Neural cell (in vitro differentiated cells): ENCODE measurements at regions not wholly inside any gene's neighbourhood (a gene's known extent, or its start where the extent isn't known, plus 50 kb on each side); places are given as distances from the start of the nearest gene placed in this dataset.

ENCODE experiments used
- H2AFZ ChIP-seq: fragments of 200-600, 300-800 bp; sonication (generic), shearing (Covaris generic); 2 replicates; pipeline ENCODE4 v1.6.0; 2014; ENCODE audit warnings: low read depth, mild to moderate bottlenecking, antibody characterized with exemption, low read length, moderate library complexity
- H3F3A ChIP-seq: fragments of 200-600 bp; shearing (Covaris generic); 2 replicates; pipeline ENCODE4 v1.6.1; 2016; ENCODE audit warnings: mild to moderate bottlenecking, moderate library complexity, mixed read lengths, antibody characterized with exemption, low read length; ENCODE audit not compliant: insufficient read depth, poor library complexity, severe bottlenecking
- H3K27ac ChIP-seq: fragments of 200-600, 300-800 bp; sonication (generic), shearing (Covaris generic); 2 replicates; pipeline ENCODE4 v1.5.1; 2014; ENCODE audit warnings: mild to moderate bottlenecking, low read length, moderate library complexity
- H3K27me3 ChIP-seq: fragments of 300-800, 200-600 bp; sonication (generic), shearing (Covaris generic); 2 replicates; pipeline ENCODE4 v1.6.0; 2014; ENCODE audit warnings: mild to moderate bottlenecking, low read depth, low read length, moderate library complexity; ENCODE audit not compliant: insufficient read depth
- H3K36me3 ChIP-seq: fragments of 300-800, 200-600 bp; sonication (generic), shearing (Covaris generic); 2 replicates; pipeline ENCODE4 v1.5.1; 2014; ENCODE audit warnings: mild to moderate bottlenecking, antibody characterized with exemption, low read length, moderate library complexity; ENCODE audit not compliant: insufficient read depth
- H3K4me2 ChIP-seq: fragments of 300-800, 200-600 bp; sonication (generic), shearing (Covaris generic); 2 replicates; pipeline ENCODE4 v1.6.0; 2014; ENCODE audit warnings: mild to moderate bottlenecking, low read length
- H3K4me3 ChIP-seq: fragments of 300-800, 200-600 bp; sonication (generic), shearing (Covaris generic); 2 replicates; pipeline ENCODE4 v1.5.1; 2014; ENCODE audit warnings: mild to moderate bottlenecking, low read length, moderate library complexity
- H3K79me2 ChIP-seq: fragments of 200-600 bp; shearing (Covaris generic); replicated peaks from 2 replicates; pipeline ENCODE4 v1.6.0; 2014; ENCODE audit warnings: mild to moderate bottlenecking, low read length, moderate library complexity; ENCODE audit not compliant: insufficient read depth
- H3K9ac ChIP-seq: fragments of 300-800, 200-600 bp; sonication (generic), shearing (Covaris generic); 2 replicates; pipeline ENCODE4 v1.6.1; 2016; ENCODE audit warnings: mild to moderate bottlenecking, low read length, mixed read lengths
- H3K9me2 ChIP-seq: fragments of 200-600 bp; shearing (Covaris generic); 2 replicates; pipeline ENCODE4 v1.6.1; 2016; ENCODE audit warnings: mild to moderate bottlenecking, low read length, mixed read lengths; ENCODE audit not compliant: insufficient read depth
- H3K9me3 ChIP-seq: fragments of 200-600, 300-800 bp; sonication (generic), shearing (Covaris generic); 2 replicates; pipeline ENCODE4 v1.6.1; 2016; ENCODE audit warnings: mild to moderate bottlenecking, mixed run types, low read length, moderate library complexity, mixed read lengths
- H4K20me1 ChIP-seq: fragments of 200-600 bp; shearing (Covaris generic); 2 replicates; pipeline ENCODE4 v1.6.1; 2016; ENCODE audit warnings: mild to moderate bottlenecking, mixed run types; ENCODE audit not compliant: insufficient read depth
- EP300 ChIP-seq: fragments of 450-650 bp; conservative IDR thresholded peaks from 2 replicates; pipeline ENCODE4 v1.6.1; 2014; ENCODE audit warnings: antibody characterized with exemption, mild to moderate bottlenecking, moderate library complexity; ENCODE audit not compliant: poor library complexity, severe bottlenecking
- EZH2 ChIP-seq: fragments of 200-600, 300-800 bp; shearing (Covaris generic), sonication (generic); IDR thresholded peaks from 2 replicates; pipeline ENCODE4 v1.6.1; 2014; ENCODE audit warnings: antibody characterized with exemption, low read length, borderline replicate concordance, mild to moderate bottlenecking; ENCODE audit not compliant: insufficient read depth, poor library complexity, severe bottlenecking
- MXI1 ChIP-seq: fragments of 450-650 bp; conservative IDR thresholded peaks from 2 replicates; pipeline ENCODE4 v1.6.1; 2014; ENCODE audit warnings: antibody characterized with exemption, mild to moderate bottlenecking; ENCODE audit not compliant: poor library complexity, severe bottlenecking
- POLR2AphosphoS5 ChIP-seq: IDR thresholded peaks from 2 replicates; pipeline ENCODE4 v1.6.1; 2012
- RAD21 ChIP-seq: fragments of 450-650 bp; conservative IDR thresholded peaks from 2 replicates; pipeline ENCODE4 v1.6.1; 2014; ENCODE audit warnings: antibody characterized with exemption, mild to moderate bottlenecking, moderate library complexity
- SMC3 ChIP-seq: fragments of 450-650 bp; conservative IDR thresholded peaks from 2 replicates; pipeline ENCODE4 v1.6.1; 2014; ENCODE audit warnings: antibody characterized with exemption, mild to moderate bottlenecking, moderate library complexity; ENCODE audit not compliant: poor library complexity
- TAF1 ChIP-seq: IDR thresholded peaks from 2 replicates; pipeline ENCODE4 v1.6.1; 2012; ENCODE audit warnings: low read depth
- TF ChIP-seq, protein P1 (sequence below): fragments of 450-650 bp; IDR thresholded peaks from 2 replicates; pipeline ENCODE4 v1.5.1; 2014; ENCODE audit warnings: antibody characterized with exemption, mild to moderate bottlenecking, moderate library complexity; ENCODE audit not compliant: poor library complexity, severe bottlenecking
- TF ChIP-seq, protein P2 (sequence below): IDR thresholded peaks from 2 replicates; pipeline ENCODE4 v1.6.1; 2012; ENCODE audit warnings: borderline replicate concordance

DNA sequence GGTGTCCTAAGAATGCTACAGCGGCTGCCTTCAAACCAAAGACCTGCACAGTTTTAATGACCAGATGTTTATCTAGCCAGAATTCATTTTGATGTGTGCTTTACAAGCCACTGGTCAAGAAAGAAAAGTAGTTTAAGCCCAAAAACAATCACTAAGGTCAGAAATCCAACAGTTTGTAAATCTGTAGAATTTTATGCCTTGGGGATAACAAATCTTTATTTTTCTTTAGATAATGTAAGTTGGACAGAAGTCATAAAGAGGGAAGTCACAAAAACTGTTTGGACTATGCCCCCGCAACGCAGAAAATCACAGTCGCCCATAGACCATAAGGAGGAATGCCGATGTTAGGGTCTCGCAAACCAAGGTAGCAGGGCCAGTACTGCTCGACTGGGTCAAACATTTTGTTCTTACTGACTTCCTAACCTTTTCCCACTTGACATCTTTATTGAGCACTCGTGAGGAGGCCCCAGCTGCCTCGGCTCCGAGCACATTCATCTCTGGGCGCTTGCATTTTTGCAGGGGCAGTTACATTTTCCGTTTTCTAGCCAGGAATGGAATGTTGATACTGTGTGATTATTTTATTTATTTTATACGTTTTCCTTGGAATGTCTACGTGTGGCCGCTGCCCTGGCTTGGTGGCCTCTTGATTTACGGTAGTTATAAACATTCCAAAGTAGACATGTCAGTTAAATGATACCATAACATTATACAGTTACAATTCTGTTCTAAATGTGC is 56.7 kb upstream of the APCDD1L start:
- TF ChIP-seq EZH2: no peak
- no peak for TF ChIP-seq RAD21
- no peak for TF ChIP-seq MXI1
- no peak for TF ChIP-seq SMC3
- no peak for TF ChIP-seq POLR2AphosphoS5
- TF ChIP-seq EP300: no peak
- TF ChIP-seq TAF1: no peak
- TF ChIP-seq, protein P1, sequence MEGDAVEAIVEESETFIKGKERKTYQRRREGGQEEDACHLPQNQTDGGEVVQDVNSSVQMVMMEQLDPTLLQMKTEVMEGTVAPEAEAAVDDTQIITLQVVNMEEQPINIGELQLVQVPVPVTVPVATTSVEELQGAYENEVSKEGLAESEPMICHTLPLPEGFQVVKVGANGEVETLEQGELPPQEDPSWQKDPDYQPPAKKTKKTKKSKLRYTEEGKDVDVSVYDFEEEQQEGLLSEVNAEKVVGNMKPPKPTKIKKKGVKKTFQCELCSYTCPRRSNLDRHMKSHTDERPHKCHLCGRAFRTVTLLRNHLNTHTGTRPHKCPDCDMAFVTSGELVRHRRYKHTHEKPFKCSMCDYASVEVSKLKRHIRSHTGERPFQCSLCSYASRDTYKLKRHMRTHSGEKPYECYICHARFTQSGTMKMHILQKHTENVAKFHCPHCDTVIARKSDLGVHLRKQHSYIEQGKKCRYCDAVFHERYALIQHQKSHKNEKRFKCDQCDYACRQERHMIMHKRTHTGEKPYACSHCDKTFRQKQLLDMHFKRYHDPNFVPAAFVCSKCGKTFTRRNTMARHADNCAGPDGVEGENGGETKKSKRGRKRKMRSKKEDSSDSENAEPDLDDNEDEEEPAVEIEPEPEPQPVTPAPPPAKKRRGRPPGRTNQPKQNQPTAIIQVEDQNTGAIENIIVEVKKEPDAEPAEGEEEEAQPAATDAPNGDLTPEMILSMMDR: no peak
- TF ChIP-seq, protein P2, sequence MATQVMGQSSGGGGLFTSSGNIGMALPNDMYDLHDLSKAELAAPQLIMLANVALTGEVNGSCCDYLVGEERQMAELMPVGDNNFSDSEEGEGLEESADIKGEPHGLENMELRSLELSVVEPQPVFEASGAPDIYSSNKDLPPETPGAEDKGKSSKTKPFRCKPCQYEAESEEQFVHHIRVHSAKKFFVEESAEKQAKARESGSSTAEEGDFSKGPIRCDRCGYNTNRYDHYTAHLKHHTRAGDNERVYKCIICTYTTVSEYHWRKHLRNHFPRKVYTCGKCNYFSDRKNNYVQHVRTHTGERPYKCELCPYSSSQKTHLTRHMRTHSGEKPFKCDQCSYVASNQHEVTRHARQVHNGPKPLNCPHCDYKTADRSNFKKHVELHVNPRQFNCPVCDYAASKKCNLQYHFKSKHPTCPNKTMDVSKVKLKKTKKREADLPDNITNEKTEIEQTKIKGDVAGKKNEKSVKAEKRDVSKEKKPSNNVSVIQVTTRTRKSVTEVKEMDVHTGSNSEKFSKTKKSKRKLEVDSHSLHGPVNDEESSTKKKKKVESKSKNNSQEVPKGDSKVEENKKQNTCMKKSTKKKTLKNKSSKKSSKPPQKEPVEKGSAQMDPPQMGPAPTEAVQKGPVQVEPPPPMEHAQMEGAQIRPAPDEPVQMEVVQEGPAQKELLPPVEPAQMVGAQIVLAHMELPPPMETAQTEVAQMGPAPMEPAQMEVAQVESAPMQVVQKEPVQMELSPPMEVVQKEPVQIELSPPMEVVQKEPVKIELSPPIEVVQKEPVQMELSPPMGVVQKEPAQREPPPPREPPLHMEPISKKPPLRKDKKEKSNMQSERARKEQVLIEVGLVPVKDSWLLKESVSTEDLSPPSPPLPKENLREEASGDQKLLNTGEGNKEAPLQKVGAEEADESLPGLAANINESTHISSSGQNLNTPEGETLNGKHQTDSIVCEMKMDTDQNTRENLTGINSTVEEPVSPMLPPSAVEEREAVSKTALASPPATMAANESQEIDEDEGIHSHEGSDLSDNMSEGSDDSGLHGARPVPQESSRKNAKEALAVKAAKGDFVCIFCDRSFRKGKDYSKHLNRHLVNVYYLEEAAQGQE: no peak
- Histone ChIP-seq H3K9me2 (no peaks in the 10 kb centered on the region), H3K4me2 (no peak overlapping the region), H3F3A (no peaks in the 10 kb centered on the region), H3K36me3 (no peaks in the 10 kb centered on the region), H4K20me1 (no peaks in the 10 kb centered on the region), H3K9me3 (no peaks in the 10 kb centered on the region), H3K4me3 (no peak overlapping the region), H3K9ac (no peak overlapping the region), H3K79me2 (no peaks in the 10 kb centered on the region), H3K27ac (no peak overlapping the region), H3K27me3 (no peaks in the 10 kb centered on the region), H2AFZ (no peak overlapping the region)

DNA sequence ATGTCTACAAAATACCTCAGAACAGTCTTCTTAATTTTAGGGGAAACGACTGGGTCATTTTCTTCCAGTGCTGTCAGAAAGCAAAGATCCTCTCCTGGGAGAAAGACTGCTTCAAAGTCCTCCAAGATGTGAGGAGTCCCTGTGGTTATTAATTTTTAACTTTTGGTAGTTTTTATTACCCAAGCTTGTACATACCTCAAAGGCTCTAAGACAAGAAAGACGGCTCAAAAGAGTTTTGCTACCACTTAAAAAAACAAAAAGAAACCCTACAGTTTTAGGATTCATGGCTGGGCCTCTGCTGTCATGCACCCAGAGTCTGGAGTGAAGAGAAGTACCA is 56.1 kb upstream of the APCDD1L start:
- Histone ChIP-seq H3K36me3 (no peaks in the 10 kb centered on the region), H3K4me3 (no peak overlapping the region), H3K27me3 (no peaks in the 10 kb centered on the region), H2AFZ (no peak overlapping the region), H3K4me2 (no peak overlapping the region), H3K9ac (no peak overlapping the region), H3K79me2 (no peaks in the 10 kb centered on the region), H3K9me3 (no peaks in the 10 kb centered on the region), H3K27ac (no peak overlapping the region), H3F3A (no peaks in the 10 kb centered on the region), H3K9me2 (no peaks in the 10 kb centered on the region), H4K20me1 (no peaks in the 10 kb centered on the region)
- no peak for TF ChIP-seq TAF1
- no peak for TF ChIP-seq EZH2
- TF ChIP-seq MXI1: no peak
- TF ChIP-seq SMC3: no peak
- no peak for TF ChIP-seq RAD21
- TF ChIP-seq, protein P2: no peak
- no peak for TF ChIP-seq POLR2AphosphoS5
- no peak for TF ChIP-seq EP300
- TF ChIP-seq, protein P1: no peak
